ENCODE measurements at regions not wholly inside any gene's neighbourhood (a gene's known extent, or its start where the extent isn't known, plus 50 kb on each side); places are given as distances from the start of the nearest gene placed in this dataset.

DNA sequence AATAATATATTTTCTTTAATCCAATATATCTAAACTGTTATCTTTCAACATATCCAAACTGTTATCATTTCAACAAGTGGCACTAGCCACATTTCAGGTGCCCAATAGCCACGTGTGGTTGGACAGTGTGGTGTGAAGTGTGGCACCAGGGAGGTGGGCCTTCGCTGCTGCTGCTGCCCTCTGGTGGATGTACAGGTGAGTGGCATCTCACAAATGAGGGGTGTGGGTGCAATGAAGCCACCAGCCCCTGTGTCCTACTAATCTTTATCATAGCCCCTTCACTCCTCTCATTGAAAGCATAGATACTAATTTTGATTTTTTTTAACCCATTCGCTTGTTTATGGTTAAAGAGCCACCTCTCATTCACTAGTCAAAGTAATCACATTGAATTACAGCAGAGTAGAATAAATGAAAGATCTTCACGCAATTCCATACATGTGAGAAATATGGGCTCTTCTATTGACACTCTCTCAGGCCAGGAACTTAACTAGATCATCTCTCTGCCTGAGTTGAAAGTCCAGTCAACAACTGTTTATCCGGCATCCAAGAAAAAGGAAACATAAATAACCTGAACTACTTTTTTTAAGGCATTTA is 499.2 kb downstream of the OMA1 start (continued):
- TF ChIP-seq, protein P1, sequence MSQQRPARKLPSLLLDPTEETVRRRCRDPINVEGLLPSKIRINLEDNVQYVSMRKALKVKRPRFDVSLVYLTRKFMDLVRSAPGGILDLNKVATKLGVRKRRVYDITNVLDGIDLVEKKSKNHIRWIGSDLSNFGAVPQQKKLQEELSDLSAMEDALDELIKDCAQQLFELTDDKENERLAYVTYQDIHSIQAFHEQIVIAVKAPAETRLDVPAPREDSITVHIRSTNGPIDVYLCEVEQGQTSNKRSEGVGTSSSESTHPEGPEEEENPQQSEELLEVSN (IDR thresholded peaks at IDR 0.05; ENCODE audit: borderline replicate concordance in 1 of 2, extremely low read depth in 1 of 2, insufficient read depth in 1 of 2, insufficient read length in 1 of 2, low read depth in 1 of 2, low read length in 1 of 2, poor library complexity in 1 of 2, severe bottlenecking in 1 of 2) = peak in 1 of 2 experiments; percentile 42

DNA sequence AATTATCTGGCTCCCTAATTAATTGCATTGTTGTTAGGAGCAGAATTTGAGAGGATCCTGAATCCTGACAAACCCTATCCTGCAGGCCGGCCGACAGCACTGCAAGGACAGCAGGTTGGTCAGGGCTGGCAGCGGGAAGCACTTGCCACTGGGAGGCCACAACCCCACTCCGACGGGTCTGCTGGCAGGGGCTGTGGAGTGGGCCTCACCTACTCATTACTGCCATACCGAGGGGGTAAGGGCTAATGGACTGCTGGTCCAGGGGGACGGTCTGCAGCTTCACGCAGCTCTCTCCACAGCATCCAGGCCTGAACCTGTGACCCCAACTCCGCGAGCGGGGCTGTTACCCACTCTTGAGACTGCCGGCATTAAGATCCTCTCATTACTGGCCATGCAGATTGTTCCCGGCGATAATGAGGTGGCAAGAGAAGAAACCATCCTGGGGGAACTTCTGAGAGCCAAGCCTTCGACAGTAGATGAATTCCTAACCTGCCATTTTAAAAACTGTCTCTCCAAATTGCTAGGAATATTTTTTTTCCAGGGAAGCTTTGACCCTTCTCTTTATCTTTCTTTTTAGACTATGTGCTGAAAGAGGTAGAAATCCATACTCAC is 501.3 kb downstream of the OMA1 start:
- FAIRE-seq (no peak), ATAC-seq (no peak), DNase-seq (ENCODE audit: extremely low read depth in 1 of 4, low spot score in 3 of 4) (no peak)
- H3K9me1 ChIP-seq (ENCODE audit: control insufficient read depth, insufficient read depth, low read length) = no peaks in the 10 kb centered on the region
- H4K20me1 ChIP-seq (replicated peaks; ENCODE audit: control insufficient read depth, insufficient read depth, low read length) = no peaks in the 10 kb centered on the region
- intact Hi-C loops (cut with micrococcal nuclease) (no loop called here), in situ Hi-C loops (cut with MboI) (loop anchor here (25.0 kb wide), 1 partner anchor 1208 kb away; no protein-coding TSS in a partner anchor)
- H3K36me3 ChIP-seq (ENCODE audit: control insufficient read depth, insufficient read depth, low read length) = no peaks in the 10 kb centered on the region
- H3K4me2 ChIP-seq (ENCODE audit: insufficient read depth, low read length) = no peak overlapping the region
- no peaks in the 10 kb centered on the region for H3K4me1 ChIP-seq (replicated peaks in 1 of 2; ENCODE audit: control insufficient read depth in 2 of 2, insufficient read depth in 2 of 2, low read length in 2 of 2)
- no peaks in the 10 kb centered on the region for H3K79me2 ChIP-seq (ENCODE audit: control insufficient read depth, insufficient read depth, low read length)
- H3K27ac ChIP-seq (ENCODE audit: extremely low read depth, low read depth, low read length) = no peak overlapping the region
- no peaks in the 10 kb centered on the region for H3K9me3 ChIP-seq (replicated peaks; ENCODE audit: control insufficient read depth, insufficient read depth, low read depth, low read length)
- ChIA-PET CTCF (ENCODE audit: low intra/inter-chr PET ratio) (no interaction called here), POLR2A (no interaction called here)
- H3K9ac ChIP-seq (ENCODE audit: insufficient read depth in 1 of 2, low read depth in 2 of 2, low read length in 2 of 2) = no peak overlapping the region; a peak in 1 of 4 replicates
- BruUV-seq (replicated peaks) = no TSS peak
- H2AFZ ChIP-seq (ENCODE audit: low read depth, low read length) = no peak overlapping the region
- WGBS (ENCODE audit: insufficient coverage, low coverage, missing lambda C conversion rate) = under 1% methylated on average over 15 of the region's 15 CpGs
- H3K4me3 ChIP-seq = no peak overlapping the region
- TF ChIP-seq ZNF584 (CRISPR knock-in tag; IDR thresholded peaks at IDR 0.05; ENCODE audit: low read depth) = no peak
- TF ChIP-seq U2AF1 (optimal IDR thresholded peaks at IDR 0.05; ENCODE audit: low read depth, low read length) = no peak
- H3K27me3 ChIP-seq (ENCODE audit: control insufficient read depth in 2 of 2, insufficient read depth in 2 of 2, low read length in 2 of 2) = no peaks in the 10 kb centered on the region

Measured in K562 (cell line).